HG03039 (cell line): ENCODE measurements at regions not wholly inside any gene's neighbourhood (a gene's known extent, or its start where the extent isn't known, plus 50 kb on each side); places are given as distances from the start of the nearest gene placed in this dataset.
"Not testable (repeated sequence)": the region's sequence is repeated elsewhere in the genome, so short reads cannot be mapped to it uniquely, and the experiment has no call there.

Experiments
- ATAC-seq: cut with Tn5 transposase; IDR thresholded peaks from one replicate; pipeline ENCODE4 v1.9.1; 2021; ENCODE audit warnings: mild to moderate bottlenecking, moderate library complexity; ENCODE audit not compliant: unreplicated experiment

DNA sequence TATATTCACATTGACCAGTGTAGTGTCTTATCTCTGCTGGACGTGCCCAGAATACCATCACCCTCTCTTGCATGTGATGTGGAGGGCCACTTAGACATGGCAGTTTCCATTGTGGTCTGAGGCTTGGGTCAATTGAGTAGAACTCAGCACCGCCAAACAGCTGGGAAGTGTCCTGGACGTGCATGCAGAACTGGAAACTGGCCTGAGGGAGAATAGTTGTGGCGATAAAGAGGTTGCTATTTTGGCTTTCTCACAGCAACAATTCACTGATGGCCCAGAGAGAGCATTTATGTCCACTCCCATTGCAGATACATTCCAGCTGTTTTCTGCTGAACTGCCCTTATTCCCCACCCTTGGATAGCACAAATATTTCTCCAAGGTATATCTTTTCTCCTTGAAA, 210.1 kb upstream of the DAAM1 start:
- ATAC-seq, result no peak

DNA sequence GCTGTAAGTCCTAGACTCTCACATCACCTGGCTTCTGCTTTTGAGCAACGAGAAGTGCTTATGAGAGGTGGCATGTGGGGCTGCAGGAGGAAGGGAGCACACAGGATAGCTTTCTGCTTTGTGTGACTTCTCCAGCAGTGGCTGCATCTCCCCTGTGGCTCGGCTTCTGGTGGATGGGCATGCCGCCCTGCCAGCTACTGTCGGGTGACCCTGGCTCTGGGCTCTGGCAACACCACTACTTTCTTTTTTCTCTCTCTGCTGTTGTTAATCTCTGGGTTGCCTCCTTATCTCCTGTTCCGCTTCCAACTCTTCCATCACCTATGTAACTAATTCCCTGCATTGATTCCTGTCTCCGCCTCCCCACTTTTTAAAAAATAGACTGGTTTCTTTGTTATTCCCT, 209.1 kb upstream of the DAAM1 start:
- no peak for ATAC-seq

DNA sequence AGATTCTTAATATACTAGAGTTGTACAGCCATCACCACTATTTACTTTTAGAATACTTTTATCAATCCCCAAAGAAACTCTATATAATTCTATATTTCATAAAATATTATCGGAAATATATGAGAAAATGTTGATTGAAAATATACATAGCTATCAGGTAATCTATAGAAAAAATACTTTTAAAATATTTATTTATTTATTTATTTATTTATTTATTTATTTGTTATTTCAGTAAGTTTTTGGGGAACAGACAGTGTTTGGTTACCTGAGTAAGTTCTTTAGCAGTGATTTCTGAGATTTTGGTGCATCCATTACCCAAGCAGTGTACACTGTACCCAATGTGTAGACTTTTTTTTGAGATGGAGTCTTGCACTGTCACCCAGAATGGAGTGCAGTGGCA, 206.6 kb upstream of the DAAM1 start:
- no peak for ATAC-seq

DNA sequence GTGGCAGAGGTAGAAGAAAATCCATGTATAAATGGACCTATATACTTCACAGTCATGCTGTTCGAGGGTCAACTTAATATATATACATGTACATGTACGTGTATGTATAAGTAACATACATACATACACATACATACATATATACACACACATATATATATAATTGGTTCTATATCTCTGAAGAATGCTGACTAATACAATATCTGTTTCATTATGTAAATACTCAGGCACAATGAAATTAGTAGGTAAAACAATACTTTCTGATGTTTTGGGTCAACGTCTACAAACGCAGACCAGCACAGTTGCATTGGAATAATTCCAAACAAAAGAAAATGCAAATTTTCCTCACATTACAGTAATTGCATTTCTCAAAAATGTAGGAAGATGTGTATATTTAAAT, 202.7 kb upstream of the DAAM1 start:
- ATAC-seq, result no peak

DNA sequence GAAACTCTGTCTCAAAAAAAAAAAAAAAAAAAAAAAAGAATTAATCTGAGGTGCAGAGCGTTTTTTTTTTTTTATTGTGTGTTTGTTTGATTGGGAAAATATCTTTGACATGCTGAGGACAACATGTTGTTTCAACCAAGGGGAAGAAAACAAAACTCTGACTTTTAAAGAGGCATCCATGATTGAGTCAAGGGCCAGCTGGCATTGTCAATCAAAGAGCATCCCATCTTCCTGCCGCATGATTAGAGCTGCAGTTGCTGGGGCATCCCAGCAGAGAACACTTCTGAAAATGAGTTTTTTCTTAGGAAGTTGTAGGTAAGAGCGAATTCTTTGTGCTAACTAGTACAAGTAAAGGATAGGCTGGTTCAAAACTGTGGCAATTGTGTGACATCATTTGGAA, 200.9 kb upstream of the DAAM1 start:
- ATAC-seq, result no peak

DNA sequence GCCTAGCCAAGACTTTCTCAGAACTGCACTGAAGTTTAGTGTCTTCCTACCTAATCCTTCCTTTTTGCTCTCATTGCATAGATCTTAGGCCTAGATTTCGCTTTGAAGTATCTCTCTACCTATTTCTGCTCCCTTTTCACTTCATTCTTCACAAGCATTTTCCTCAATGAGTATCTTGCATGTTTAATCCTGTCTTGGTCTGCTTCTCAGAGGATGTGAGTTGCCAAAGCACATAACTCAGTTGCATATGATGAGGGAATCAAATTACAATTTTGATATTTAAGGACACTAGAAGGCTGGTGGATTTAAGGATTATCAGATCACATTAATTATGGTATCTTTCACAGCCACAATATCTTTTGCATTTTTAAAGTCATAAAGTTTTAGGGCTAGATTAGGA, 195.5 kb upstream of the DAAM1 start:
- no peak for ATAC-seq

DNA sequence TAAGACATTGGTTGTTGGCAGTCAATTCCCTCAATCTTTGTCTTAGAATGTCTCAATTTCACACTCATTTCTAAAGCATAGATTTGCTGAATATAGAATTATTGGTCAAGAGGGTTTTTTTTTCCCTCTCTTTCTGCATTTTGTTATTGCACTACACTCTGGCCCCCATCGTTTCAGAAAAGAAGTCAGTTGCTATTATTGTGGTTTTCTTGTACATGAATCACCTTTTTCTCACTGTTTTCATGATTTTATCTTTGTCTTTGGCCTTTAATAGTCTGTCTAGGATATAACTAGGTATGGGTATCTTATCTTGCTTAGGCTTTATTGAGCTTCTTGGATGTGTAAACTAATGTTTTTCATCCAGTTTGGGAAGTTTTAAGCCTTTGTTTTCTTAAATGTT, 194.3 kb upstream of the DAAM1 start:
- no peak for ATAC-seq

DNA sequence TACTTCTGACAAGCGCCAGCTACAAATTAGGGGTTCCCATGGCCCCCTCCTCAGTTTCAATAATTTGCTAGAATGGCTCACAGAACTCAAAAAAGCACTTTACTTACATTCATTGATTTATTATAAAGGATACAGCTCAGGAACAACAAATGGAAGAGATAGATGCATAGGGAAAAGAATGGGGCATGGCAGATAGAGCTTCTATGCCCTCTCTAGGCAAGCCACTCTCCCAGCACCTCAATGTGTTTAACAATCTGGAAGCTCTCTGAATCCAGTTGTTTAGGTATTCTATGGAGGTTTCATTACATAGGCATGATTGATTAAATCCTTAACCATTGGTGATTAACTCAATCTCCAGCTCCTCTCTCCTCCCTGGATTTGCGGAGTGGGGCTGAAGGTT, 184.5 kb upstream of the DAAM1 start:
- no peak for ATAC-seq

DNA sequence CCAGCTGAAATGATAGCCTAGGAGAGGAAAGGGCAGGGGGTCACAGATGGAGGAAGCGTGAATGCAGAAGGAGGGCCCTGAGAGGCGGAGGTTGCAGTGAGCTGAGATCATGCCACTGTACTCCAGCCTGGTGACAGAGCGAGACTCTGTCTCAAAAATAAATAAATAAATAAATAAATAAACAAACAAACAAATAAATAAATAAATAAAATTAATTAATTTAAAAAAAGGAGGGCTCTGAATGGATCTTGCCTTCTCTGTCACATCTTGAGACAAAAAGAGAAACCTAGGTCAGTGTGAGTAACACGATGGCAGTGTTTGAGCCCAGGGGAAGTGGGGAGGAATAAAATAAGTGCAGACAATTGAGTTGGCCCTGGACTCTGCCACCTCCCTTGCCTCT, 182.3 kb upstream of the DAAM1 start:
- ATAC-seq, result not testable (repeated sequence)

DNA sequence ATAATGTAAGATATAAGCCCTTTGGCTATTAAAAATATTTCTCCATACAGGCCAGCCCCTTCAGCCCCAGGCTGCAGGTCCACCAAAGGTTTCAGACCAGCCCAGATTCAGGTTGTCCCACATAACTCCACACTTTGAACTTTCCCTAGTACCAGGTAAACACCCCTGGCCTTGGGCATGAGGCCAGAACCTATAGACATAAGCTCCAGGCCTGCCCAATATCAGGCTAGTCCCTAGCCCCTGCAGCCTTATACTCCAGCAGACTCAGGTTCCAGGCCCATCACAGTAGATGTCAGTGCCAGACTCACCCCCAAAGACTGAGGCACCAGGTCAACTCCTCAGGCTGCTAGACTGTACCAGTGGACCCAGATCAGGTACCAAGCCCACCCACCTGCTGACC, 178.5 kb upstream of the DAAM1 start:
- no peak for ATAC-seq

DNA sequence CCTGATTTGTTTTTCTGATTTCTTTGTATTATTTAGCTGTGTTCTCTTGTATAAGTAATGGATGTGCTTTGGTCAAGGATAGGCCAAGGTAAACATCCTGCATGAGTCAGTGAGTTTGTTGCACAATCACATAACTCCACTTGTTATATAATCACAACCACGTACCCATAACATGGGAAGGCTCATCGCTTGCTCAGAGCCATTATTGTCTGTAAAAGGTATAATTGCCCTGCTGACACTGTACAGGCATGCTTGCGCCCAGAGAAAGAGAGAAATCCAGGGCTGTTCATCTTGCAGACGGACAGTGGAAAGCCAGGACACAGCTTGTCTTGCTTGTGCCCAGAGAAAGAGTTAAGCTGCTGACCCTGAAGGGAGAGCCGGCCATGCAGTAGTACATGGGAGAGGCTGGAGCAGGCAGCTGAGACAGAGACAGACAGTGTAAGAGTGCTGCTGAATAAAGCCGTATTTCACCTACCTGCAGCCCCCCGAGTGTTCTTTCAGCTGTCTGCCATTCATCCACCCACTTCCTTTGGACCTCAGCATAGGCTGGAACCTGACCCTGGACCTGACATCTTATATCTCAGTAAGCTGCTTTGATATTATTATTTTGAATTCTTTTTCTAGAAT, 174.7 kb upstream of the DAAM1 start:
- ATAC-seq, result no peak

DNA sequence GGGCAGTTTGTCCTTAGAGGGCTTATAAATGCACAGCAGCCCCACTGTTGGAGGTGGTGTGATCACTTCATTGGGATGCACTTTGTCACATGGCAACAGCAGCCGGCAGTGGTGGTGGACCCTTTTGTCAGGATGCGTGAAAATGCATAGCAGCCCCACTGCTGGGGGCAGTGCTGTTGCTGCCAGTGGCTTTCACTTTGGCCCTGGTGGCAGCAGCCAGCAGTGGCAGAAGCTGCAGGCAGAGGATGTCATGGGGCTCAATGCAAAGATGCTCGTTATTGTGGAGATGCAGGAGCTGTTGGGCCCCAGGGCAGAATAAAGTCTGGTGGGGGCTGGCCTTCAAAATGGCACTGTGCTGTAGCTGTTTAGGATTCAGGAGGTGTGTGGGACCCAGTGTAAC, 173.0 kb upstream of the DAAM1 start:
- no peak for ATAC-seq

DNA sequence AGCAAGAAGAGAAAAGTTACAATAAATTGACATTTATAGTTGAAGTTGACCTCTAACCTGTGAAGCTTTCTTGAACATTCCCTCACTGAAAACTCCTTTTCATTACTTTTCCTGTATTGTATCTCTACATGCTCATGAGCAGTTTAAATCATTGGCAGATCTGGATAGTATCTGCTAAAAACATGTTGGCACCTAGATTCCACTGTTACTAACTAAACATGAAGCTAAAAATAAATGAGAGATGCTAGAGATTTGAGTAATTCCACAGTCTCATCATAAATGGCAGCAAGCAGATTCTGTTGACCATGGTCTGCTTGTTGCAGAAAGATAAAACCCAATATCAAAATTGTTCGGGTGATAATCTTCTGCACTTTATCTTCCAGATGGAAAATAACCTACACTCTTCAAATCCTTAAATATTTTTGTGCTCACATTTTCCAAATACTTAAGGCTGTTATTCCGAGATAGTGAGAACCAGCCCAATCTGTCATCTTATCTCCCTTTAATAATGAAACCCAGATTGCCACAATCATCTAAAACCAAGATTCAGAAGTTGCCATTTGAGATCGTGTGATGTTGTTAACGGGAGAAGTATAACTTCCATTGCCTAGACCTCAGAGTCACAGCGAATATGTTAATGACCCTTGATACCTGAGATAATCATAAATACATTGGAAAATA, 171.0 kb upstream of the DAAM1 start:
- ATAC-seq, result no peak

DNA sequence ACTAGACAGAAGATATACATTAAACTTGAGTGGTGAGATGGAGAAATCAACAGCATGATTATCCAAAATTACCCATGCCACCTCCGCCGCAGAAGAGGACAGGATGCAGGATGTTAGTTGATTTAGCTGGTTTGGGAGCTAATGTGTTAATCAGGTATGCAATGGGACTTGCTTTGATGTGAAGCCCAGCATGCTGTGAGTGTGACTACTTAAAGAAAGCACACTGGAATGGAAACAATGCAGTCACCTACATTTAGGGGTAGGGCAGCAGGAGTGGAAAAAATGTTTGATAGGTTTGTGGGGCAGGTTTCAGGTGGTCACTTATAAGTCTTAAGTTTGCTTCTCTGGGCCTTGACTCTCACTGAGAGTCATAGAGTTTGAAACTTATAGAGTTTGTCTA, 170.0 kb upstream of the DAAM1 start:
- ATAC-seq, result no peak

DNA sequence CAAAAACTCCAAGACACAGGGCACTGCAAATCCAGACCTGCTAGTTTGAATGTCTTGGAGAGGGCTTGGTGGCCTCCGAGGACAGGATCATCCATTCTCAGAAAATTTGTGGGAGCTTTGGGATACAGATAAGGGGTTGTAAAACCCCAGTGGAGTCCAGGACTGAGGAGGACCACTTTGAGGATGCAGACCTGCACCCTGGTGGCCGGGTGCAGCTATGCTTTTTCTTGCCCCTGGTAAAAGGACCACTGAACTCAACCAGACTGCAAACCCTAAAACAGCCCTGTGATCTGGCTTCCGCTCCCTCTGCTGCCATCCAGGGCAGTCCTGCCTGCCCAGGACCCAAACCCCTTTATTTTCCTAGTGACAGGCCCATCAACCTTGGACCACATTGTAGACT, 169.5 kb upstream of the DAAM1 start:
- no peak for ATAC-seq

DNA sequence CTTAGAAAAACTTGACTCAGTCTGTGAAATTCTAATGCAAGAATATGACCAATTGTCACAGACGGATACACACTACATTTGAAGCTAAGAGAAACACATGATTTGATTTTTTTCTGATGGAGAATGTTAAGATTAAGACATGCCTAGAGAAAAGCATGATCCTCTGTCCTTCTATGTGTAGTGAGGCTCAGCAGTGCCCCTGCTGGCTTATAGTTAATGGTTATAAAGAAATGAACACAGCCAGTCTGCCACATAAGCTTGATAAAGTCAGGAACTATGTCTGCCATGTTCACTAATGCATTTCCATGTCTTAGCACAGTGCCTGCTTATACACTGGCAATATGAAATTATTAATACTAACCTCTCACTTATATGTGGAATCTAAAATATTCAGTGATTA, 168.1 kb upstream of the DAAM1 start:
- ATAC-seq, result no peak

DNA sequence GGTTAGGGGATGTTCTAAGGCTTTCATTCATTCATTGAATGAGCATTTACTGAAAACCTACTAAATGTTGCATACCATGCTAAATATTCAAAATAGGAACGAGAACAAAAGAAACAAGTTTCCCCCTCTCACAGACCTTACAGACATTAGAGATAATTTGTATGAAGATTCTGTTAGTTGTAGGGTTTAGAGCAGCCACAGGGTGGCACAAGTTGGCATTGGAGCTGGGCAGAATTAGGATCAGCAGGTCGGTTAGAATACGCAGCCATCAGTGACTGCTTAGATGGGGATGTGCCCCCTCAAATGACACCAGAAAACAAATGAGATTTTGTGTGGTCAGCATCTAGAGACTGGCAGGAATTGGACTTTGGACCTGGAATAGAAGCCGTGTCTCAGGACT, 166.3 kb upstream of the DAAM1 start:
- ATAC-seq, result no peak

DNA sequence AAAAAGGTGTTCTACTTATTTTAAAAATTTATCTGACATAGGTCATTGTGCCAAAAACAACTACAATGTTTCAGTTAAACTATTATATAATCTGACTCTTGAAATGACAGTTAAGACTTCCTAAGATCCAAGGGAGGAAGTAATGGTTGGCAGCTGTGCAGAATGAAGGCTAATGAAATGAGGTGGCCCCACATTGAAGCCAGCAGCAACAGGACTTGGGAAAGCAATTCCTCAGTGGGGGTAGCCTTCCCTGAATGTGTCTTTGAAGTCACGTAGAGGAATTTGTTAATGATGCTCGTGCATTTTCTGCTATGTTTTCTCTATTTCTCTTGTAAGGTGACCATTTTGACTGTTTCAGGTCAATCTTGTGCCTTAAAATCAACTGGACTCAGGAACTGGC, 162.4 kb upstream of the DAAM1 start:
- ATAC-seq, result no peak

DNA sequence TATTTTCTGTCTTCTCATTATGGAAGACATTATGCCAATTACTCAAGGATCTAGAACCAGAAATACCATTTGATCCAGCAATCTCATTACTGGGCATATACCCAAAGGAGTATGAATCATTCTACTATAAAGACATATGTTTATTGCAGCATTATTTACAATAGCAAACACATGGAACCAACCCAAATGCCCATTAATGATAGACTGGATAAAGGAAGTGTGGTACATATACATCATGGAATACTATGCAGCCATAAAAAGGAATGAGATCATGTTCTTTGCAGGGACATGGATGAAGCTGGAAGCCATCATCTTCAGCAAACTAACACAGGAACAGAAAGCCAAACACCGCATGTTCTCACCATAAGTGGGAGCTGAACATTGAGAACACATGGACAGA, 161.8 kb upstream of the DAAM1 start:
- not testable (repeated sequence) for ATAC-seq

DNA sequence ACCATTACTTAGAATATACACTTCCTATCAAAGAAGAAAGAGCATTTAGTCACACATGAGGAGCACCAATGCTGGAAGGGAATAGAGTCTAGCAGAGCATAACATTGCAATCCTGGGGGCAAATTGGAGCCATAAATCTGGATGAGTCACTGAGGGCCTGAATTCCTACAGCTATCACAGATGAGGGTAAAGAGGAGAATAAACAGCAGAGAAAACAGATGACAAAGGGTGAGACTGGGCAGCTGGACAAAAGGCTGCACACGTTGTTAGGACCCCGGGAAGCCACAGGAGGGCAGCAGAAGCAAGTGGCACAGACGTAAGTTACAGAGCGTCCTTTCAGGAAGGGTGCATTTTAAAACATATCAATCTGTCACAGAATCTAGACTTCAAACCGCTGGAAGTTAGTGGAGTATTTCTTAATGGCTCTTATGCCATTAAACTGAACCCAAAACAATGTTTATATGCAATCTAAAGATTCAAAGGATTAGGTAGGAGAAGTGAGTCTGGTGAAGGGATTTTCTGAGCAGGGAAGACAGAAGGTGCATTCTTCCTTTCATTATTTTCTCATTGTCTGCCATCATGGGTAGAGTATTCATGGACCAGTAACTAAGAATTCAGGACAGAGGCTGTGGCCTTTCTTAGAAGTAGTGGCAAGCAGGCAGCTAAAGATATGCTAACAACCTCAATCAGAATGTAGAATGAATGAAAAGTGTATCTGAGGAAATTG, 159.8 kb upstream of the DAAM1 start:
- ATAC-seq, result peak; percentile 72

DNA sequence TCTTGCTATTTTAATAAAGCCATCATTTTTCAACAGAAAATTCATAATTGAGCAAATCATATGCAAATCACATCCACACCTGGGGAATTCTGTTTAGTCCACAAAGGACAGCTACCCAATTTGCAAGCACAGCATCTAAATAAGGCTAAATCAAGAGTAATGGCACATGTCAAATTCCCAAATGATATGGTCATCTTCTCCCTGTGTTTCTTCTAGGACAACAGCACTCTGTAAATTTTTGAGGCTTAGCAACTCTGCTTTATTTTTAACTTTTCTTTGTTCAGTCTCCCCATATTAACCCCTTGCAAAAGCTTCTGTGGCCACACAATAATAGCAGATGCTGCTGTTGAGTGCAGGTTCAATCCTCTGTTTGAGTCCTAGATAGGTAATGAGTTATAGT, 155.6 kb upstream of the DAAM1 start:
- ATAC-seq, result no peak

DNA sequence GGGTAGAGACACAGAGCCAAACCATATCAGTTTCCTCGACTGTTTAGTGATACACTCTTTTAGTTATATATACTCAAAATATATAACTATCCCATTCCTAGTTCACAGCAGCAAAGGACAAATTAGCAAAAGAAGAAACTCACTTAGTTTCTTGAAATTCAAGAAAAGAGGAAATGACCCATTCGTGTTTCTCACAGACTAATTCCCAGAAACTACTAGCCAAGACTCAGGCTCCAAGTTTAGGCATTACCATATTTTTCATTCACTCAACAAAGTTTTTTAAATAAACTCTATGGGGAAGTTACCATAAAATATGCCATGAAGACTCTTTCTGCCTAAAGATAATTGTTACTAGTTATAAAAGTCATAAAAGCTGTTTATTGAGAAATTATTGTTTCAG, 152.3 kb upstream of the DAAM1 start:
- ATAC-seq, result no peak
